LoVo (cell line): ENCODE measurements at regions not wholly inside any gene's neighbourhood (a gene's known extent, or its start where the extent isn't known, plus 50 kb on each side); places are given as distances from the start of the nearest gene placed in this dataset.

ENCODE experiments used
- DNase-seq: peaks from one replicate; pipeline ENCODE4 v3.0.0-alpha.2; 2016; ENCODE audit warnings: low spot score

- peak; percentile 85 for DNase-seq
These were observed 302.6 kb downstream of the KLF6 start for GRCh38 chr10:3482200-3482993.

- DNase-seq, result no peak
These were observed 303.5 kb downstream of the KLF6 start for GRCh38 chr10:3481496-3481895.

GRCh38 chr10:3480990-3481315 is 304.1 kb downstream of the KLF6 start:
- DNase-seq, result no peak

DNA sequence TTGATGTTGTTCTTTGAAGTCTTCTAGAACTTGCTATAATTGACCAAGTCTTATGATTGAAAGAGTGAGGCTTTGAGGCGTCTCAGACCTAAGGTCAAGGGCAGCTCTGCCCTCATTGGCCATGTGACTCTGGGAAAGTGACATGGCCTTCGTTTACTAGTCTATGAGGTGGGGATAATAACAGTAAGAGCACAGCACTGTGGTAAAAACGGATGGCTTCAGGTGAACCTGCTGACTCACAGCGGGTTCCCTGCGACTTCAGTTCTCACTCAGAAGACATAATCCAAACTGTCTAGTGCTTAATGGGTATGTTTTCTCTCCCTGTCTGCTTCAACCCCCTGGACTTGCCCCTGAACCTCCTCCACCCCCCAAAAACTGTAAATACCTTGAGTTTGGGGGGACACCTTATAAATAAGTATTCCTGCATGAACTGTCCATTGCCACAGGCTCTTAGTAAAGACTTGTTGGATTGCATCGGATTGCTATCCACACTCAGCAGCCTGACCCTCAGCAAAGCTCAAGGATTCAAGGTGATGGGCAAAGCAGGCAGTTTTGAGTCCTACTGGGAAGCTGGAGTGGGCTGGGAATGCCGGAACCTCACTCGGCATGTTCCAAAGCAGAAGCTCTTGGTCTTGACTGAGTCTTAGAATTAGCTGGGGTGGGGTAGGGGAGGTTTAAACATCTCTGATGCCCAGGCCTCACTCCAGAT is 304.6 kb downstream of the KLF6 start:
- DNase-seq, result no peak

DNA sequence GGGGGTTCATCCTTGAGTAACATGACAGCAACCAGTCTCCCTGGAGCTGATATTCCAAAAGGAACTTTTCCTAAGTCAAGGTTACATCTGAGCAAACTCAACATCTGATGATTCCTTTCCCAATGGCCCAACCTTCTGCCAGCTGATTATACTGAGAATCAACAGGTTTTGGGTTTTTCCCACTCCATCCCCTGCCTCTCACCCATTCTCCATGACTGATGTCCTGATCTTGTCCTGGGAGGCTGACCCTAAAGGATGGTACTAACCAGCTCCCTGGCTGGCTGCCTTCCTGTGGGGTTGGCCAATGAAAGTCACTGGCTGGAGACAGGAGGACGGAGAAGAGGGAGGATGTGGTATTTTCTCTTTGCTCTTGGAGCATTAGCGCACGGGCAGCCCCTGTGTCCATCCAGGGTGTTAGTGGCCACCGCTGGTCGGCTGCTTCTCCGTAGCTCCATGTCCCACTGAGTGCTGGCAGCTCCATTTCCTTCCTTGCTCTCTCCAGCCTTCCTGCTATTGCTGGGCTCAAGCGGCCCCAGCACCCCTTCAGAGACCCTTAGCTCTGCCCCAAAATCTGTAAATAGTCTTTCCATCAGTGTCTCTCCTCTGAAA is 306.2 kb upstream of the PITRM1 start:
- DNase-seq, result no peak

DNA sequence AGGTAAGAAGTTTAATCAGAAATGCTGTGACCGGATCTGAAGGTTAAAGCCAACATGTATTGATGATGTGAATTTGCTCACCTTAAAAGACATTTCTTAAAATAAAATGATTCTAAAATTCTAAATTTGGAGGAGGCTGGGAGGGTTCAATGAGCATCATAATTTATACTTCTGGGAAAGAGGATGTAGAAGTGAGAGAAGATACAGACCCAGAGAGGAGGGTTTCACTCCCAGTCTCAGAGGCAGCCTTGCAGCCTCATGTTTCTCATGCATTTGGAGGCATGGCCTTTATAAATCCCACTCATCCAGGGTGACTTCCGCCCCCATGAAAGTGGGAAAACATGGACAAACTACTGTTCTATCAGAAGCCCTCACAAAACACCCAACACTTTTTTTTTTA is 305.6 kb upstream of the PITRM1 start:
- no peak for DNase-seq

- no peak for DNase-seq
These were observed 305.1 kb upstream of the PITRM1 start for GRCh38 chr10:3477683-3478082.

GRCh38 chr10:3476640-3477448 is 304.3 kb upstream of the PITRM1 start:
- DNase-seq, result no peak

GRCh38 chr10:3476186-3476585 is 303.6 kb upstream of the PITRM1 start:
- DNase-seq, result no peak

GRCh38 chr10:3475367-3475766 is 302.8 kb upstream of the PITRM1 start:
- no peak for DNase-seq

GRCh38 chr10:3474266-3474665 is 301.7 kb upstream of the PITRM1 start:
- DNase-seq, result no peak

DNA sequence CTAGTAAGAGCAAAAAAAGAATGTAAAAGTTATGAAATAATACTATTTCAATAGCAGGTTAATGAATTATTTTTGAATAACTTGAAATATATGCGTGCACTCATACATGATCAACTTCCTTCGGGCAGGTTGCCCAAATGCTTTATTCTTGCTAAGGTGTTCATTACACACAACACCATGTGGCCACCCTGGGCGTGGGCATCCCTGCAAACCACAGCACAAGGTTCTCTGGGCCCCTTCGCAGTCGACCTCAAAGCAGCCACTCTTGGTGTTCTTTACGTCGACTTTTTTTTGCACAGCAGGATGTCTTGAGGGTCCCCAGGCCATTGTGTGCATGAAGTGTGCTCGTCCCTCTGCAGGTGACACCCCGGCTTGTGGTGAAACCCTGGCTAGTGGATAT is 300.7 kb upstream of the PITRM1 start:
- peak; percentile 16 for DNase-seq

DNA sequence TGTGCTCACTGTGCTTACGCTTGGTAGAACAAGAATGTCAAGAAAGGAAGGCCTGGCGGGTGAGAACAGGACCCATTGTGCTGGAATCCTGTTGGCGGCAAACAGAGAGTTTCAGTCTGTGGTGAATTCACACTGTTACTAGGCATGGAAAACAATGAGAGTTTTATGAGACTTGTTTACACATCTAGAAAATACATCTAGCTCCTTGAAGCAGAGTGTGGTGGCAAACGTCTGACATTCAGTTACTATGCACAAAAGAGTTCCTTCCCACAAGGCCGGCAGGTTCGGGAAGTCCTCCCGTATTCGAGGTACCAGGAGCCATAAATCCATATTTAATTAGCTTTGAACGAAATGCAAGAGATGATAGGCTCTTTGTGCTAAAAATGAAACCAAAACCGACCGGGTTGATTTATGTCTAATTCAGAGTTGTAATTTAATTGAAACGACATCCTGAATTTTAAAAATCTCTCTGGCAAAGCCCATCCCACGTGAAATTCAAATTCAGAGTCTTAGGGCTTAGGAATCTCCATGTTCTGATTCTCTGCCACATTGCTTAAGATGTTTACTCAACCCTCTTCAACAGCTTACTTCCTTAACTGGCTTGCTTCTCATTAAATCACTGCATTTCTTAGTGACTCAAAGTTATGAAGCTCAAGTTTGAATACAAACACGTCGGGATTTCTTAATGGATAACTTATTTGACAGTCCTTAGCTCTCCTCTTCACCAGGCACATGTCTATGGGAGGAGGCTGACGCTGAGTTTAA is 299.9 kb upstream of the PITRM1 start:
- DNase-seq, result peak; percentile 36

GRCh38 chr10:3471927-3472286 is 299.3 kb upstream of the PITRM1 start:
- DNase-seq, result no peak

GRCh38 chr10:3471472-3471871 is 298.9 kb upstream of the PITRM1 start:
- no peak for DNase-seq

- no peak for DNase-seq
These were observed 297.6 kb upstream of the PITRM1 start for GRCh38 chr10:3470191-3470590.

DNA sequence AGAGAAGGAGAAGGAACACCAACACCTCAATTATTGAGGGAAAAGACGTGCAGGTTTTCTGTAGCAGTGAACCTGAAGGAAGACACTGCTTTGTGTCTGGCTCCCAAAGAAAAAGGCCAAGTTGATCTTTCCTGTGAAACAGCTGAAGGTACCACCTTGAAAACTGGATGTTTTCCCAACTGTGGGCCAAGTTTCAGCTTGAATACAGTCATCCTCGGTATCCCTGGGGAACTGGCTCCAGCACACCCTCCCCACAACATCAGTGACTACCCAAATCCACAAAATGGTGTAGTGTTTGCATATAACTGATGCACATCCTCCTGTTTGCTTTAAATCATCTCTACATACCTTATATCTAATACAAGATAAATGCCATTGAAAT is 297.0 kb upstream of the PITRM1 start:
- no peak for DNase-seq

DNA sequence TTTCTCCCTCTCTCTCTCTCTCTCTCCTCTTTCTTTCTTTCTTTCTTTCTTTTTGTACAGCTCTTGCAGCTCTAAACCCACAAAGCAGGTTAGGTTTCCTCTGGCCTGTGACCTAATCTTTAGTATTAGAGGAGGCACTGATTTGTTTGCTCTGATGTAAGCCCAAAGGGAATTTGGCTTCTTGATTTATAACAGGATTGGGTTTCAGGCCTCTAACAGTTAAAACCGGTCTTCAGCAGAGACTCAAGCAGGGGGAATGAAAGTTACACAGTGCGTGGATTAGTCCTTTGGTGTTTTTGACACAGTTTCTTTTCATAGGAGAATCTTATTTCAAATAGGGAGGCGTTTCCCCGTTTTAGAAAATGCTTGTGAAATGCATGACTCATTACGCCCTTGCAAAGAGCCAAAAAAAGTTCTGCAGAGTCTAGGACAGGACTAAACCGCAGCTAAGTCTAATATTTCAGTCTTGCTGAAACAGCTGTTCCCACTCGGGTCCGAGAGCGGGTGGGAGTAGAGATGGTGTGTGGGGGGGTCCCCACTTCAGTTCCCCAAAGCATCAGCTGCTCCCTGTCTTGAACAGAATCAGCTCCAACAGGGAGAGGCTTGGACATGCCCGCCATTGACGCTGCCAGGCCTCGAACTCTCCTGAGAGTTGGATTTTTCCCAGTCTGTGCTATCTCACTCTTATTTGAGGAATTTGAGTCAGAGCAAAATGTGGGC is 296.5 kb upstream of the PITRM1 start:
- DNase-seq, result peak; percentile 68

GRCh38 chr10:3467052-3467951 is 294.7 kb upstream of the PITRM1 start:
- DNase-seq, result peak; percentile 91

DNA sequence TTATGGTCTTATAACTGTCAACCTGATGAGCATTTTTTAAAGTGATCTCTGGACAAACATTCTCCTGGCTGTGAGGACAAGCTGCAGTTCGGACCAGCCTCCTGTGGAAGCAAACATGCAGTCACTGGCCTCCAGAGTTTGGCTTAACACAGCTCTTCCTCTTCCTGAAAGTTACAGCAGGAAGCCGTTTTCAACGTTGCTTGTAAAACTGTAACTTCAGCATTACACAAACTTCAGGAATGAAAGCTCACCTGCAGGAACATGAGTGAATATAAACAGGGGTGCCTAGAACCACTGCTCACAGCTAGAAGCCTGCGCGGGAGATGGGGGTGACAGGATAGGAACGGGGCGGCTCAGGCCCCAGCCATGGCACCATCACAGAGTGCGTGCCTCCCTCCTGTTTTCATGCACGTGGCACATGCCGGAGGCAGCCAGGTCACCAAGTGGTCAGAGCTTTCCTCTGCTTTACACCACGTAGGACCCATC is 292.9 kb upstream of the PITRM1 start:
- DNase-seq, result no peak
